Hematopoietic multipotent progenitor cell treated with erythropoietin and hydrocortisone succinate and interleukin-3 and kit ligand, for 8 days (in vitro differentiated cells): ENCODE measurements at regions not wholly inside any gene's neighbourhood (a gene's known extent, or its start where the extent isn't known, plus 50 kb on each side); places are given as distances from the start of the nearest gene placed in this dataset.
"Not testable (repeated sequence)": the region's sequence is repeated elsewhere in the genome, so short reads cannot be mapped to it uniquely, and the experiment has no call there.

ENCODE experiments used
- DNase-seq: peaks from one replicate; pipeline ENCODE4 v3.0.0-alpha.2; 2015

- no peak for DNase-seq
Measured at GRCh38 chr13:84831666-84832657, 949.7 kb upstream of the SLITRK1 start.

GRCh38 chr13:84823528-84823927, 941.3 kb upstream of the SLITRK1 start:
- no peak for DNase-seq

GRCh38 chr13:84821261-84821660, 939.0 kb upstream of the SLITRK1 start:
- DNase-seq = no peak

GRCh38 chr13:84816567-84817105, 934.4 kb upstream of the SLITRK1 start:
- no peak for DNase-seq

GRCh38 chr13:84812789-84813188, 930.5 kb upstream of the SLITRK1 start:
- no peak for DNase-seq

- no peak for DNase-seq
Measured at GRCh38 chr13:84812078-84812477, 929.8 kb upstream of the SLITRK1 start.

GRCh38 chr13:84810781-84811180, 928.5 kb upstream of the SLITRK1 start:
- no peak for DNase-seq

GRCh38 chr13:84802073-84802472, 919.8 kb upstream of the SLITRK1 start:
- DNase-seq = no peak

- DNase-seq = no peak
Measured at GRCh38 chr13:84784443-84785153, 902.3 kb upstream of the SLITRK1 start.

GRCh38 chr13:84777316-84777715, 895.0 kb upstream of the SLITRK1 start:
- DNase-seq = no peak

- DNase-seq = no peak
Measured at GRCh38 chr13:84776593-84776992, 894.3 kb upstream of the SLITRK1 start.

GRCh38 chr13:84775920-84776319, 893.6 kb upstream of the SLITRK1 start:
- DNase-seq = not testable (repeated sequence)

GRCh38 chr13:84774111-84774510, 891.8 kb upstream of the SLITRK1 start:
- no peak for DNase-seq

- DNase-seq = no peak
Measured at GRCh38 chr13:84760956-84761355, 878.7 kb upstream of the SLITRK1 start.

GRCh38 chr13:84749126-84749525, 866.9 kb upstream of the SLITRK1 start:
- DNase-seq = no peak

- DNase-seq = no peak
Measured at GRCh38 chr13:84745051-84745551, 862.8 kb upstream of the SLITRK1 start.

GRCh38 chr13:84744203-84744602, 861.9 kb upstream of the SLITRK1 start:
- no peak for DNase-seq

- no peak for DNase-seq
Measured at GRCh38 chr13:84741253-84741652, 859.0 kb upstream of the SLITRK1 start.

GRCh38 chr13:84739021-84739420, 856.7 kb upstream of the SLITRK1 start:
- DNase-seq = no peak

- no peak for DNase-seq
Measured at GRCh38 chr13:84737661-84738060, 855.4 kb upstream of the SLITRK1 start.

GRCh38 chr13:84730376-84730775, 848.1 kb upstream of the SLITRK1 start:
- no peak for DNase-seq

GRCh38 chr13:84705982-84706710, 823.9 kb upstream of the SLITRK1 start:
- no peak for DNase-seq

GRCh38 chr13:84702174-84702573, 819.9 kb upstream of the SLITRK1 start:
- DNase-seq = no peak
